Uterus (tissue), 3 donors: ENCODE measurements at regions not wholly inside any gene's neighbourhood (a gene's known extent, or its start where the extent isn't known, plus 50 kb on each side); places are given as distances from the start of the nearest gene placed in this dataset.
A peak's percentile ranks its signal among the peaks of the same experiment; 100 is the strongest.

Source experiments
- DNase-seq, 2 donors: peaks; one replicate each; pipeline ENCODE4 v3.0.0-alpha.2; 2019 to 2020
- H3K27ac ChIP-seq, 2 donors: fragments of 200-600 bp; sonication (generic); 1 replicate in 1 of 2; 2 replicates in 1 of 2; pipeline ENCODE4 v1.5.1; 2016 to 2018
- H3K27me3 ChIP-seq, 2 donors: fragments of 200-600 bp; sonication (generic); one replicate each; pipeline ENCODE4 v1.5.1; 2018 to 2019; ENCODE audit warnings: control low read depth in 1 of 2
- H3K36me3 ChIP-seq, 2 donors: fragments of 200-600 bp; sonication (generic); one replicate each; pipeline ENCODE4 v1.5.1; 2019; ENCODE audit warnings: control low read depth in 1 of 2
- H3K4me1 ChIP-seq, 2 donors: fragments of 200-600 bp; sonication (generic); one replicate each; pipeline ENCODE4 v1.5.1; 2018 to 2019; ENCODE audit warnings: control low read depth in 1 of 2
- H3K4me3 ChIP-seq, 2 donors: fragments of 200-600 bp; sonication (generic); 1 replicate in 1 of 2; 2 replicates in 1 of 2; pipeline ENCODE4 v1.5.1; 2018 to 2019; ENCODE audit warnings: mild to moderate bottlenecking in 1 of 2
- H3K9me3 ChIP-seq, 2 donors: fragments of 200-600 bp; sonication (generic); one replicate each; pipeline ENCODE4 v1.5.1; 2019; ENCODE audit warnings: control low read depth in 1 of 2
- POLR2A ChIP-seq, 2 donors: fragments of 450-650 bp; IDR thresholded peaks; one replicate each; pipeline ENCODE4 v1.6.1; 2016; ENCODE audit warnings: antibody characterized with exemption in 2 of 2, mild to moderate bottlenecking in 1 of 2, moderate library complexity in 1 of 2
- intact Hi-C: fragments of 100-400 bp; cut with DNase I; formaldehyde crosslinking; loops from one replicate; pipeline ENCODE4 v1.15.1; 2023; ENCODE audit warnings: low total_unique reads
- TF ChIP-seq, protein P1 (sequence below), 4 experiments: fragments of 200-600 bp in 2 of 4; fragments of 450-650 bp in 2 of 4; sonication (generic) in 2 of 4; IDR thresholded peaks; one replicate each; pipeline ENCODE4 v1.5.1; 2016 to 2019; ENCODE audit warnings: antibody characterized with exemption in 4 of 4, mild to moderate bottlenecking in 2 of 4, moderate library complexity in 1 of 4
- donor health status: DM: yes; HTN: yes; CAD: no.

DNA sequence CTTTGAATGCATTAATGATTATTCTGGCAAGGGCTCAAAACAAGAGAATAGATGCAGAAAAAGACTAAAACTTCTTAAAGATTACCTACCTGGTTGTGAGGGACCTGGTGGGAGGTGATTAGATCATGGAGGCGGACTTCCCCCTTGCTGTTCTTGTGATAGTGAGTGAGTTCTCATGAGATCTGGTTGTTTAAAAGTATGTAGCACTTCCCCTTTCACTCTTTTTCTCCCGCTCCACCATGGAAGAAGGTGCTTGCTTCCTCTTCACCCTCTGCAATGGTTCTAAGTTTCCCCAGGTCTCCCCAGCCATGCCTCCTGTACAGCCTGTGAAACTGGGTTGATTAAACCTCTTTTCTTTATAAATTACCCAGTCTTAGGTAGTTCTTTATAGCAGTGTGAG, 226.6 kb downstream of the ARHGAP12 start:
- Histone ChIP-seq H3K27ac (peak overlapping the region; percentile 7 to 92), H3K4me3 (no peak overlapping the region), H3K4me1 (peaks cover 16% of the 10 kb centered on the region in 2 donors), H3K9me3 (no peaks in the 10 kb centered on the region), H3K27me3 (no peaks in the 10 kb centered on the region), H3K36me3 (no peaks in the 10 kb centered on the region)
- TF ChIP-seq, protein P1, sequence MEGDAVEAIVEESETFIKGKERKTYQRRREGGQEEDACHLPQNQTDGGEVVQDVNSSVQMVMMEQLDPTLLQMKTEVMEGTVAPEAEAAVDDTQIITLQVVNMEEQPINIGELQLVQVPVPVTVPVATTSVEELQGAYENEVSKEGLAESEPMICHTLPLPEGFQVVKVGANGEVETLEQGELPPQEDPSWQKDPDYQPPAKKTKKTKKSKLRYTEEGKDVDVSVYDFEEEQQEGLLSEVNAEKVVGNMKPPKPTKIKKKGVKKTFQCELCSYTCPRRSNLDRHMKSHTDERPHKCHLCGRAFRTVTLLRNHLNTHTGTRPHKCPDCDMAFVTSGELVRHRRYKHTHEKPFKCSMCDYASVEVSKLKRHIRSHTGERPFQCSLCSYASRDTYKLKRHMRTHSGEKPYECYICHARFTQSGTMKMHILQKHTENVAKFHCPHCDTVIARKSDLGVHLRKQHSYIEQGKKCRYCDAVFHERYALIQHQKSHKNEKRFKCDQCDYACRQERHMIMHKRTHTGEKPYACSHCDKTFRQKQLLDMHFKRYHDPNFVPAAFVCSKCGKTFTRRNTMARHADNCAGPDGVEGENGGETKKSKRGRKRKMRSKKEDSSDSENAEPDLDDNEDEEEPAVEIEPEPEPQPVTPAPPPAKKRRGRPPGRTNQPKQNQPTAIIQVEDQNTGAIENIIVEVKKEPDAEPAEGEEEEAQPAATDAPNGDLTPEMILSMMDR (IDR thresholded peaks at IDR 0.05), result no peak
- DNase-seq, result no peak
- intact Hi-C loops, result no loop called here

DNA sequence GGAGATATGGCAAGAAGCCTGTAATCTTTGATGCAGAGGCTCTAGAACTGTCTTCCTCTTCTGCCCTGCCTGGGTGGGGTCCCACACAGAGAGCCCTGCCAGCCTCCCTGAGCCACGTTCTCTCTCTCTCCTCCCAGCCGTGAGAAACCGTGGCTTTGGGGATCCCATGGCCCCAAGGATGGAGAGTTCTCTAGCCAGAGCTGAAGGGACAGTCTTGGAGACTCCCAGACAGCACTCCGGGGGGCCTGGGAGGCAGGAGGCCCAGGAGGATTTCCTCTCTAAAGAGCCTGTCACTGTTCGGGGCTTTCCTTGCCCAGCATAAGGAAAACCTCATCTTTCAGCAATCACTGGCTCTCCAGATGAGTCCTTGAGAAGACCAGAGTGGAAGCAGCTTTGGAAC, 227.1 kb downstream of the ARHGAP12 start:
- Histone ChIP-seq H3K27me3 (no peaks in the 10 kb centered on the region), H3K4me3 (no peak overlapping the region), H3K27ac (peak overlapping the region; percentile 7 to 92), H3K36me3 (no peaks in the 10 kb centered on the region), H3K4me1 (peaks cover 12% of the 10 kb centered on the region in 2 donors), H3K9me3 (no peaks in the 10 kb centered on the region)
- no peak for DNase-seq
- TF ChIP-seq, protein P1 (IDR thresholded peaks at IDR 0.05), result no peak
- no peak for TF ChIP-seq POLR2A (IDR thresholded peaks at IDR 0.05)
- intact Hi-C loops, result no loop called here

DNA sequence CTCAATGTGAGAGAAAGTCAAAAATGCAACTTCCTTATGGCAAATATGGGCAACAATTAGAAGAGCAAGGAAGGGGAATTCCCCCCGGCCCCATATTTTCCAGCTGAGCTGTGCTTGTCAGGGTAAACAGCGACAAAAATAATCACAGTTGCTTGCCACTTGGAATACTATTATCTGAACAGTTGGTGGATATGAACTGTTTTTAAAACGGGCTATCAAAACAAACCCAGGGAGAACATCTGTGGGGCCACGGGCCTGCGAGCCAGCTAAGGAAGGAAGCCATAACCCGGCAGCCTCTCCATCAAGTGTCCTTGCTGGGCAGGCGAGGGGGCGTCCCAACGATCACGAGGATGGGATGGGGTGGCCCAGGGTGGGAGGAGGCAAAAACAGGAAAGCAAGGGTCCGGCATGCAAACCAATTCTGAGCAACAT, 228.4 kb downstream of the ARHGAP12 start:
- Histone ChIP-seq H3K36me3 (no peaks in the 10 kb centered on the region), H3K27me3 (no peaks in the 10 kb centered on the region), H3K27ac (peak overlapping the region; percentile 92 to 93), H3K4me3 (no peak overlapping the region), H3K9me3 (no peaks in the 10 kb centered on the region), H3K4me1 (peaks cover 10 to 12% of the 10 kb centered on the region in 2 donors)
- intact Hi-C loops, result no loop called here
- TF ChIP-seq, protein P1 (IDR thresholded peaks at IDR 0.05), result no peak
- TF ChIP-seq POLR2A (IDR thresholded peaks at IDR 0.05), result no peak
- DNase-seq, result no peak

DNA sequence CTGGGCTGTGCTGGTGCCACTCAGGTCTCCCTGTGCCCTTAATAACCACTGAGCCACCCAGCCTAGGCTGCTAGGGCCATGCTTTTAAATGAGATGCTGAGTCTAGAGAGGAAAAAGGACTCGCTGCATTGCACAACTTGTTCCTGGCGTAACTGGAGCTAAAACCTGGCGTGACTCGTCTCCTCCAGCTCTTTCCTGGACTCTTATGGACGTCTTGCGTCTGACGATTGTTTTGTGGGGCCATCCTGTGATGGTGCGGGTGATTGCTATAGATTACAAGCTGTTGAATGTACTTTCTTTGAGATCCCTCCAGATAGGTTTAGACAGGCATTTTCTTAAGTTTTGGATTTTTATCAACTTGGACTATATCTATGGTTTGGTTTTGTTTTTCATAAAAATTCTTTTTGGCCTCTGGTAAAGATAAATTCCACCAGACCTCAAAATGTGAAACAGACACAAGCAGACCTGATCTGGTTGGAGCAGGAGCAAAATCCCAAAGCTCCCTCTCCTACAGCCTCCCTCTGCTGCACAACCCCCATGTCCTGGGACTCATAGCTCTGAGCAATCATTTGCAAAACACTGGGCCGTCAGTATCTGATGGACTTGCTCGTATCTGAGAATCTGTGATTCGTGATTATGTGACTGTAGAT, 230.3 kb downstream of the ARHGAP12 start:
- Histone ChIP-seq H3K4me3 (no peak overlapping the region), H3K9me3 (no peaks in the 10 kb centered on the region), H3K4me1 (peaks cover 10 to 12% of the 10 kb centered on the region in 2 donors), H3K36me3 (no peaks in the 10 kb centered on the region), H3K27me3 (no peaks in the 10 kb centered on the region), H3K27ac (peak overlapping the region; percentile 92 to 93)
- TF ChIP-seq, protein P1 (IDR thresholded peaks at IDR 0.05), result no peak
- TF ChIP-seq POLR2A (IDR thresholded peaks at IDR 0.05), result no peak
- DNase-seq, result peak; percentile 81 to 85
- intact Hi-C loops, result no loop called here

DNA sequence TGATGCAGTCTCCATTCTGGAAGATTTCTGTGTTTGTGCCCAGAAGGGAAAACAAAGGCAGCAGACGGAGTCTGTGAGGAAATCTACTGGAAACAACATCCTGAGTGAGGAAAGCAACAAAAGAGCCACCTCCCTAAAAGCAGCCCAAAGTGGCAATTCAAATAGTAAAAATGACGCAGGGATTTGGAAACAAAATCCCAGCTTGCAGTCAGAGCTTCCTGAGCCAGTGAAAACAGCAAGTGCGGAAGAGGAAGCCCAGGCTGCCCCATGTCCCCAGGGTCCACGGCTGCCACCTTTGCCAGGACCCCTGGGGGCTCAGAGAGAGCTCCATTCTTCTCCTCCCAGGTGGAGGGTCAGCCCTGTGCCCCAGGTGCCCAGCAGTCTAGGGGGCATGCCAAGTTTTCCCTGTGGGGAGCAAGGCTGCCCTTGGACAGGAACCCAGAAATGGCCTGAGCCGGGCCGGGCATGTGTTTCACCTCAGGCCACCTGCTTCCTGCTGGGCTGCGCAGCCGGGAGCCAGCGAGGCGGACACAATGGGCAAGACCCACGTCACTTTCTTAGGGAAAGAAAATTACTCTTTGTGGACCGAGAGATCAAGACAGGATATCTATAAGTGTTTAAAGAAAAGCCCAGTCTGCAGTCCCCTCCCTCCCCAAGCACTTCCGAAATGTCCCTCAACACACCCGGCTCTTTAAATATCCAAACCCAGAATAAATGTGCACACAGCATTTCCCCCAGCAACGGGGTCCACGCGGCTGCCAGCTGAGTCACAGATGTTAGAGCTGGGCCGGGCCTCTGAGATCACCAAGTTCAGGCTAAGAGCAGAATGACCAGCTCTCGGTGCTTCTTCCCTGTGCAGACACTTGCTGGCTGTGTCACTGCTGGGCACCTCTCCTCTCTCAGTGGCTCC, 231.1 kb downstream of the ARHGAP12 start:
- Histone ChIP-seq H3K36me3 (no peaks in the 10 kb centered on the region), H3K9me3 (no peaks in the 10 kb centered on the region), H3K4me1 (peaks cover 10 to 12% of the 10 kb centered on the region in 2 donors), H3K4me3 (peak overlapping the region in 1 of 2 donors; percentile 0), H3K27ac (peak overlapping the region; percentile 92 to 93), H3K27me3 (no peaks in the 10 kb centered on the region)
- TF ChIP-seq POLR2A (IDR thresholded peaks at IDR 0.05), result peak in 1 of 2 donors; percentile 13
- TF ChIP-seq, protein P1 (IDR thresholded peaks at IDR 0.05), result no peak
- intact Hi-C loops, result no loop called here
- peak; percentile 83 to 89 for DNase-seq
